Gastrocnemius medialis (tissue), 4 donors: ENCODE measurements at regions not wholly inside any gene's neighbourhood (a gene's known extent, or its start where the extent isn't known, plus 50 kb on each side); places are given as distances from the start of the nearest gene placed in this dataset.

Source experiments
- POLR2A ChIP-seq, 2 donors: fragments of 450-650 bp; IDR thresholded peaks; one replicate each; pipeline ENCODE4 v1.6.1; 2017; ENCODE audit warnings: antibody characterized with exemption in 2 of 2, mild to moderate bottlenecking in 2 of 2, moderate library complexity in 2 of 2
- TF ChIP-seq, protein P1 (sequence below), 5 experiments: fragments of 450-650 bp in 3 of 5; fragments of 200-600 bp in 2 of 5; sonication (generic) in 2 of 5; IDR thresholded peaks in 4 of 5; conservative IDR thresholded peaks in 1 of 5; 1 replicate in 4 of 5; 2 replicates in 1 of 5; pipeline ENCODE4 v1.5.1; 2016 to 2019; ENCODE audit warnings: antibody characterized with exemption in 5 of 5, mild to moderate bottlenecking in 3 of 5, moderate library complexity in 3 of 5

DNA sequence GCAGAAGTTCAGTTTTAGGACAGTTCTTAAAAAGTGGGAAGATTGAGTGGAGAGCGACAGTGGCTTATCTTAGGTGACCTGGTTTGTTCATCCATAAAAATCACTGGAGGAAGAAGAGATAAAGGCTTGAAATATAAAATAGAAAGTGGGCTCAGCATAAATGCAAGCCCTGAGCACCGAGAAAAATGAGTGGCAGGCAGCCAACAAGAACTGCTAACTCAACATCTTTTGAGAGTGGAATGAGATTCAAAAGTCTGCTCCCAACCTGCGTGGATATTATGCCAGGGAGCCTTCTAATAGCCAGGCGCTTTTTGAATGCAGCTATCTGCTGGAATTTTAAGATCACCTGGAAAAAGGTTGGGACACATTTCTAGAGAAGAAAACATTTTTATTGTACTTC lies 666.5 kb downstream of the FLRT2 start:
- TF ChIP-seq, protein P1, sequence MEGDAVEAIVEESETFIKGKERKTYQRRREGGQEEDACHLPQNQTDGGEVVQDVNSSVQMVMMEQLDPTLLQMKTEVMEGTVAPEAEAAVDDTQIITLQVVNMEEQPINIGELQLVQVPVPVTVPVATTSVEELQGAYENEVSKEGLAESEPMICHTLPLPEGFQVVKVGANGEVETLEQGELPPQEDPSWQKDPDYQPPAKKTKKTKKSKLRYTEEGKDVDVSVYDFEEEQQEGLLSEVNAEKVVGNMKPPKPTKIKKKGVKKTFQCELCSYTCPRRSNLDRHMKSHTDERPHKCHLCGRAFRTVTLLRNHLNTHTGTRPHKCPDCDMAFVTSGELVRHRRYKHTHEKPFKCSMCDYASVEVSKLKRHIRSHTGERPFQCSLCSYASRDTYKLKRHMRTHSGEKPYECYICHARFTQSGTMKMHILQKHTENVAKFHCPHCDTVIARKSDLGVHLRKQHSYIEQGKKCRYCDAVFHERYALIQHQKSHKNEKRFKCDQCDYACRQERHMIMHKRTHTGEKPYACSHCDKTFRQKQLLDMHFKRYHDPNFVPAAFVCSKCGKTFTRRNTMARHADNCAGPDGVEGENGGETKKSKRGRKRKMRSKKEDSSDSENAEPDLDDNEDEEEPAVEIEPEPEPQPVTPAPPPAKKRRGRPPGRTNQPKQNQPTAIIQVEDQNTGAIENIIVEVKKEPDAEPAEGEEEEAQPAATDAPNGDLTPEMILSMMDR (IDR thresholded peaks at IDR 0.05 in 4 of 5, conservative IDR thresholded peaks at IDR 0.05 in 1 of 5) = no peak
- TF ChIP-seq POLR2A (IDR thresholded peaks at IDR 0.05) = no peak
